COR-L47 (cell line): ENCODE measurements at regions not wholly inside any gene's neighbourhood (a gene's known extent, or its start where the extent isn't known, plus 50 kb on each side); places are given as distances from the start of the nearest gene placed in this dataset.
"Not testable (repeated sequence)": the region's sequence is repeated elsewhere in the genome, so short reads cannot be mapped to it uniquely, and the experiment has no call there.

Source experiments
- DNase-seq: peaks from one replicate; lab custom pipeline; 2025; lab: John Stamatoyannopoulos, UW

GRCh38 chr16:63806794-63807506 is 1314.9 kb downstream of the CDH11 start:
- no peak for DNase-seq

- no peak for DNase-seq
Measured at GRCh38 chr16:63804126-63804525, 1317.7 kb downstream of the CDH11 start.

GRCh38 chr16:63789603-63790002 is 1332.3 kb downstream of the CDH11 start:
- DNase-seq: no peak

GRCh38 chr16:63787014-63787413 is 1334.8 kb downstream of the CDH11 start:
- DNase-seq: no peak

- no peak for DNase-seq
Measured at GRCh38 chr16:63785170-63785569, 1336.7 kb downstream of the CDH11 start.

- no peak for DNase-seq
Measured at GRCh38 chr16:63776437-63776836, 1345.4 kb downstream of the CDH11 start.

GRCh38 chr16:63776034-63776433 is 1345.8 kb downstream of the CDH11 start:
- no peak for DNase-seq

- no peak for DNase-seq
Measured at GRCh38 chr16:63774302-63774701, 1347.6 kb downstream of the CDH11 start.

GRCh38 chr16:63769211-63769610 is 1352.7 kb downstream of the CDH11 start:
- DNase-seq: no peak

GRCh38 chr16:63760246-63760645 is 1361.6 kb downstream of the CDH11 start:
- not testable (repeated sequence) for DNase-seq

GRCh38 chr16:63752347-63752746 is 1369.5 kb downstream of the CDH11 start:
- DNase-seq: no peak

- DNase-seq: no peak
Measured at GRCh38 chr16:63749276-63749675, 1372.6 kb downstream of the CDH11 start.

- no peak for DNase-seq
Measured at GRCh38 chr16:63745456-63745855, 1376.4 kb downstream of the CDH11 start.

GRCh38 chr16:63744077-63744874 is 1377.6 kb downstream of the CDH11 start:
- DNase-seq: no peak

- DNase-seq: no peak
Measured at GRCh38 chr16:63742150-63742549, 1379.7 kb downstream of the CDH11 start.

GRCh38 chr16:63737633-63738032 is 1384.2 kb downstream of the CDH11 start:
- DNase-seq: no peak

- DNase-seq: no peak
Measured at GRCh38 chr16:63735456-63735855, 1386.4 kb downstream of the CDH11 start.

- no peak for DNase-seq
Measured at GRCh38 chr16:63720848-63721247, 1401.0 kb downstream of the CDH11 start.

- no peak for DNase-seq
Measured at GRCh38 chr16:63719926-63720325, 1401.9 kb downstream of the CDH11 start.

GRCh38 chr16:63717806-63718205 is 1404.1 kb downstream of the CDH11 start:
- DNase-seq: no peak

GRCh38 chr16:63714876-63715275 is 1407.0 kb downstream of the CDH11 start:
- DNase-seq: peak; percentile 48

GRCh38 chr16:63712725-63713124 is 1409.1 kb downstream of the CDH11 start:
- no peak for DNase-seq

GRCh38 chr16:63703612-63704011 is 1418.3 kb downstream of the CDH11 start:
- DNase-seq: no peak
